Body of pancreas (tissue), 4 donors: ENCODE measurements at regions not wholly inside any gene's neighbourhood (a gene's known extent, or its start where the extent isn't known, plus 50 kb on each side); places are given as distances from the start of the nearest gene placed in this dataset.

Experiments
- ATAC-seq: fragments of 150-250 bp; one replicate; pipeline ENCODE4 v1.9.1; 2016
- DNase-seq, 4 donors: peaks; one replicate each; pipeline ENCODE4 v3.0.0-alpha.2; 2019
- H3K27ac ChIP-seq, 4 donors: fragments of 200-600 bp; sonication (generic); 1 replicate in 3 of 4; 2 replicates in 1 of 4; pipeline versions ENCODE4 v1.5.1 to v1.6.1; 2016 to 2019; ENCODE audit warnings: mild to moderate bottlenecking in 1 of 4, mixed read lengths in 1 of 4, moderate library complexity in 1 of 4
- H3K27me3 ChIP-seq, 2 donors: fragments of 200-600 bp; sonication (generic); one replicate each; pipeline ENCODE4 v1.6.0; 2016; ENCODE audit warnings: mild to moderate bottlenecking in 1 of 2
- H3K36me3 ChIP-seq, 2 donors: fragments of 200-600 bp; sonication (generic); replicated peaks in 1 of 2; 2 replicates each; pipeline ENCODE4 v1.5.1; 2016; ENCODE audit warnings: low read depth in 2 of 2; ENCODE audit not compliant: insufficient read depth in 1 of 2
- H3K4me1 ChIP-seq: fragments of 200-600 bp; sonication (generic); one replicate; pipeline ENCODE4 v1.6.0; 2016
- H3K4me3 ChIP-seq, 2 donors: fragments of 200-600 bp; sonication (generic); 1 replicate in 1 of 2; 2 replicates in 1 of 2; pipeline ENCODE4 v1.5.1; 2016 to 2019
- H3K9me3 ChIP-seq, 3 donors: fragments of 200-600 bp; sonication (generic); 1 replicate in 2 of 3; 2 replicates in 1 of 3; pipeline ENCODE4 v1.5.1; 2016
- CTCF ChIP-seq, 7 experiments: fragments of 450-650 bp in 4 of 7; fragments of 200-600 bp in 3 of 7; sonication (generic) in 3 of 7; IDR thresholded peaks; one replicate each; pipeline ENCODE4 v1.5.1; 2016 to 2019; ENCODE audit warnings: antibody characterized with exemption in 7 of 7
- POLR2A ChIP-seq, 3 donors: fragments of 450-650 bp; IDR thresholded peaks; one replicate each; pipeline ENCODE4 v1.6.1; 2016; ENCODE audit warnings: antibody characterized with exemption in 3 of 3, mild to moderate bottlenecking in 2 of 3
- WGBS, 2 donors: methylation state at CpG; one replicate each; pipeline ENCODE4 v1.1.5; 2017; 5-methylcytosine and 5-hydroxymethylcytosine counted together
- intact Hi-C: fragments of 100-400 bp; cut with DNase I; formaldehyde crosslinking; loops from one replicate; pipeline ENCODE4 v1.15.1; 2023

DNA sequence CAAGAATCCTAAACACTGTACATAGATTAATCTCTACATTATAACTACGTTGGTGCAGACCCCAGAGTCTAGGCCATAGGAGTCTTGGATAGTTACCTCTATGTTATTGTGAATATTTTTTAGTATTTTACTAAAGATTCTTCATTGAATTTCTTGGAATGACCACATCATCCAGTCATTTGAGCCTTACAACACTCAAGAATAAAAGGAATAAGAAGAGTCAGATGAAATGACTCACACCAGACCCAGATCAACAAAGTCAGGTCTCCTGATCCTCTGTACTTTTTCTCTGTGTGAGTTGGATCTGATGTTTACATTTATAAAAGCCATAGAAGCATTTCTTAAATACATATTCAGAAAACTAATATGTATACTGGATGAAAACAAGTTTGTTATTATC, 179.2 kb upstream of the ARHGAP20 start:
- no peak overlapping the region for H3K4me3 ChIP-seq
- 83 to 91% methylated on average over 1 of the region's 1 CpG for WGBS, 2 donors
- TF ChIP-seq POLR2A (IDR thresholded peaks at IDR 0.05) (no peak), CTCF (IDR thresholded peaks at IDR 0.05) (no peak)
- no peak overlapping the region for H3K27ac ChIP-seq
- no peaks in the 10 kb centered on the region for H3K36me3 ChIP-seq
- no peaks in the 10 kb centered on the region for H3K4me1 ChIP-seq
- intact Hi-C loops = no loop called here
- no peak for ATAC-seq
- H3K9me3 ChIP-seq = no peaks in the 10 kb centered on the region
- no peaks in the 10 kb centered on the region for H3K27me3 ChIP-seq
- no peak for DNase-seq

DNA sequence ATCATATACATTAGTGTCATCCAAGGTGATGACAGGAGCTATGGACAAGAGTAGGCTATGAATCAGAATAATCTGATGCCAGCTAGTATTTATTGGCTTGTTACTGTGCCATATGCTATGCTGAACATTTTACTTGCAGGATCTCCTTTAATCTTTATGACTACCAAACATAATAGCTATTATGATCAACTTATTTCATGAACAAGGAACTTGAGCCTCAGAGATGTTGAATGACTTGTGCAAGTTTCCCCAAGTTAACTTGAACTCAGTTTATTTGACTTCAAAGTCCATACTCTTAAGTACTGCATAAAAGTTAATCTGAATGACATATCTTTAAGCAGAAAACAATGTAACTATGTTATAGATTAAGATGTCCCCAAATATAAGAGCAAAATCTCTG, 178.8 kb upstream of the ARHGAP20 start:
- H3K27me3 ChIP-seq = no peaks in the 10 kb centered on the region
- no peaks in the 10 kb centered on the region for H3K9me3 ChIP-seq
- DNase-seq (no peak), ATAC-seq (no peak)
- H3K27ac ChIP-seq = no peak overlapping the region
- no peaks in the 10 kb centered on the region for H3K4me1 ChIP-seq
- H3K36me3 ChIP-seq = no peaks in the 10 kb centered on the region
- intact Hi-C loops = no loop called here
- TF ChIP-seq CTCF (IDR thresholded peaks at IDR 0.05) (no peak), POLR2A (IDR thresholded peaks at IDR 0.05) (no peak)
- no peak overlapping the region for H3K4me3 ChIP-seq

DNA sequence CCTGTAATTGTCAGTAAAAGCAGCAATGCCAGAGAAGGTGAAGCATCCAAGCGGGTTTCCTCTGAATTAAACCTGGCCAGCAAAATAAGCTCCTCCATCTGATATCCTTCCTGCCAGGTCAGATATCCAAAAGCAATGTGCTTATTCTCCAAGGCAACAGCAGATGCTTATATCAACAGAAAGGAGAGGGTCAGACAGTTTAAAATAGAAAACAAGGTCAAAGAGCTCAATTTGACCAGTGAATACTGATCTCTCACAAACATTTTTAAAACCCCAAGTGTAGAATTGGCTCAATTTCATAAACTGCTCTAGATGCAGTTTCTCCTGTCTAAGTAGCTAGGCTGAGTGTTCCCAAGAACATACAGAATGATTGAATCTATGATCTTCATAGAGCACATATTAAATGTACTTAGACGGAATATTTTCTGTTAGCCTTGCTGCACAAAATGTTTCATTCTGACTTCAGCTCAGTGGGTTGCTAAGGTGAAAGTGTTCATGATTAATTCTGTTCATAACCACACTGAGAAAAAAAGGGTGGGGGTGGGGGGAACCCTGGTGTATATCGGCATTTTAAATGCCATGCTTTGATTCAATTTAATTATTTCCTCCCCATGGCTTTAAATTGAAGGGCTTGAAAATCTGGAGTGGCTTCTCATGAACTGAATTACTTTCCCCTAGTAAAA, 174.2 kb upstream of the ARHGAP20 start:
- Histone ChIP-seq H3K27me3 (no peaks in the 10 kb centered on the region), H3K4me1 (no peaks in the 10 kb centered on the region), H3K9me3 (no peaks in the 10 kb centered on the region), H3K4me3 (no peak overlapping the region), H3K36me3 (no peaks in the 10 kb centered on the region), H3K27ac (no peak overlapping the region)
- TF ChIP-seq CTCF (IDR thresholded peaks at IDR 0.05) = no peak
- no peak for TF ChIP-seq POLR2A (IDR thresholded peaks at IDR 0.05)
- no peak for ATAC-seq
- DNase-seq = no peak
- intact Hi-C loops = no loop called here
- 59 to 65% methylated on average over 3 of the region's 3 CpGs for WGBS, 2 donors

DNA sequence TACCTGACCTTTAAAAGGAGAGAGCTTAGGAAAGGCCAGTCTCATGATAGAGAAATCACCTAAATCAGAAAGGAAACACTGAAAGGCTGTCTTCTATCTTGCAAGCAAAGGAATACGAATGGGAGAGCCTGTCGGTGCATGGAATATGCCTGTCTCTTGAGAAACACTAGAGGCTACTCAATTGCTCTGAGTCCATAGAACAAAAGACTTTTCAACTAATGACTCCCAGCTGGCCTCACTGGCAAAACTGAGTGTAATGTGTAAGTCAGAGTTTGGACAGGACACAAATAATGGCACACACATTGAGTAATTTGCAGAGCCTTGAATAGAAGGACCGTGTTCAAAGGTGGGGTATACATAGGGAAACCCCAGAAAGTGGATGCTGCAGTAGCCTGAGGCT, 171.0 kb upstream of the ARHGAP20 start:
- DNase-seq = no peak
- H3K27me3 ChIP-seq = no peaks in the 10 kb centered on the region
- TF ChIP-seq POLR2A (IDR thresholded peaks at IDR 0.05) (no peak), CTCF (IDR thresholded peaks at IDR 0.05) (no peak)
- 26 to 42% methylated on average over 3 of the region's 3 CpGs for WGBS, 2 donors
- no peaks in the 10 kb centered on the region for H3K36me3 ChIP-seq
- H3K9me3 ChIP-seq = no peaks in the 10 kb centered on the region
- H3K4me3 ChIP-seq = no peak overlapping the region
- no peak overlapping the region for H3K27ac ChIP-seq
- no peaks in the 10 kb centered on the region for H3K4me1 ChIP-seq
- intact Hi-C loops = no loop called here
- no peak for ATAC-seq

GRCh38 chr11:110878513-110878912, 166.3 kb upstream of the ARHGAP20 start:
- TF ChIP-seq CTCF (IDR thresholded peaks at IDR 0.05) = no peak
- TF ChIP-seq POLR2A (IDR thresholded peaks at IDR 0.05) = no peak
- no peaks in the 10 kb centered on the region for H3K27me3 ChIP-seq
- no peak for DNase-seq
- 85 to 88% methylated on average over 1 of the region's 1 CpG for WGBS, 2 donors
- intact Hi-C loops = no loop called here
- no peak overlapping the region for H3K27ac ChIP-seq
- no peak for ATAC-seq
- H3K36me3 ChIP-seq = no peaks in the 10 kb centered on the region
- H3K4me1 ChIP-seq = no peaks in the 10 kb centered on the region
- no peak overlapping the region for H3K4me3 ChIP-seq
- H3K9me3 ChIP-seq = no peaks in the 10 kb centered on the region
